HepG2 (cell line): ENCODE measurements at regions not wholly inside any gene's neighbourhood (a gene's known extent, or its start where the extent isn't known, plus 50 kb on each side); places are given as distances from the start of the nearest gene placed in this dataset.
"Not testable (repeated sequence)": the region's sequence is repeated elsewhere in the genome, so short reads cannot be mapped to it uniquely, and the experiment has no call there.

Experiments
- BHLHE40 ChIP-seq: IDR thresholded peaks from 2 replicates; pipeline ENCODE4 v1.6.1; 2011; ENCODE audit warnings: low read length, improper control_type of control experiment
- CTCF ChIP-seq: sonication (generic); formaldehyde crosslinking; IDR thresholded peaks from 2 replicates; pipeline ENCODE4 v1.5.0; 2020; ENCODE audit warnings: mild to moderate bottlenecking, missing genetic modification reagents, moderate library complexity
- DRAP1 ChIP-seq: IDR thresholded peaks from 2 replicates; pipeline ENCODE4 v1.6.1; 2016; ENCODE audit warnings: missing genetic modification reagents, missing compliant biosample characterization
- GMEB1 ChIP-seq: sonication (generic); formaldehyde crosslinking; IDR thresholded peaks from 2 replicates; pipeline ENCODE4 v1.5.1; 2020; ENCODE audit warnings: missing genetic modification reagents, mild to moderate bottlenecking, borderline replicate concordance
- HNRNPL ChIP-seq: fragments of 200-400 bp; formaldehyde crosslinking; IDR thresholded peaks from 2 replicates; pipeline ENCODE4 v1.6.1; 2017; ENCODE audit warnings: mild to moderate bottlenecking, low read depth, low read length
- NONO ChIP-seq, 2 experiments: fragments of 450-650 bp in 1 of 2; sonication (generic) in 1 of 2; formaldehyde crosslinking in 1 of 2; IDR thresholded peaks in 1 of 2; conservative IDR thresholded peaks in 1 of 2; 2 replicates each; pipeline versions ENCODE4 v1.6.1 to v1.8.0; 2017 to 2022; ENCODE audit warnings: mild to moderate bottlenecking in 1 of 2, missing genetic modification reagents in 1 of 2, moderate library complexity in 1 of 2
- NR3C1 ChIP-seq: sonication (generic); formaldehyde crosslinking; IDR thresholded peaks from 2 replicates; pipeline ENCODE4 v1.4.0; 2020; ENCODE audit warnings: missing genetic modification reagents
- SMAD1 ChIP-seq: sonication (generic); formaldehyde crosslinking; IDR thresholded peaks from 2 replicates; pipeline ENCODE4 v1.4.0; 2020; ENCODE audit warnings: missing genetic modification reagents, low read depth, mild to moderate bottlenecking, borderline replicate concordance
- SNAPC4 ChIP-seq: sonication (generic); formaldehyde crosslinking; IDR thresholded peaks from 2 replicates; pipeline ENCODE4 v1.4.0; 2020; ENCODE audit warnings: mild to moderate bottlenecking, missing genetic modification reagents
- ZBTB7A ChIP-seq: sonication (generic); formaldehyde crosslinking; IDR thresholded peaks from 2 replicates; pipeline ENCODE4 v1.8.0; 2022; ENCODE audit warnings: mild to moderate bottlenecking, missing genetic modification reagents
- ZFYVE20 ChIP-seq: sonication (generic); formaldehyde crosslinking; IDR thresholded peaks from 2 replicates; pipeline ENCODE4 v1.8.0; 2023; ENCODE audit warnings: low read depth, mild to moderate bottlenecking, moderate library complexity, missing genetic modification reagents, borderline replicate concordance

GRCh38 chr5:100714780-100715179, 179.6 kb downstream of the FAM174A start:
- not testable (repeated sequence) for TF ChIP-seq HNRNPL; CTCF (CRISPR knock-in tag); GMEB1 (CRISPR knock-in tag); NONO (IDR thresholded peaks at IDR 0.05); NONO (CRISPR knock-in tag; conservative IDR thresholded peaks at IDR 0.05); DRAP1; NR3C1 (CRISPR knock-in tag); ZBTB7A (CRISPR knock-in tag); BHLHE40; SNAPC4 (CRISPR knock-in tag); ZFYVE20 (CRISPR knock-in tag); SMAD1
